Fibroblast of mammary gland (primary cell): ENCODE measurements at regions not wholly inside any gene's neighbourhood (a gene's known extent, or its start where the extent isn't known, plus 50 kb on each side); places are given as distances from the start of the nearest gene placed in this dataset.
A peak's percentile ranks its signal among the peaks of the same experiment; 100 is the strongest.

Experiments
- DNase-seq: peaks from one replicate; pipeline ENCODE4 v3.0.0-alpha.2; 2010; ENCODE audit warnings: low read depth
- H3K4me3 ChIP-seq: 2 replicates; pipeline ENCODE4 v1.5.1; 2011; ENCODE audit warnings: low read depth, mild to moderate bottlenecking, low read length, moderate library complexity; ENCODE audit not compliant: control insufficient read depth
- TF ChIP-seq, protein P1 (sequence below): conservative IDR thresholded peaks from 2 replicates; pipeline ENCODE4 v1.5.1; 2011; ENCODE audit warnings: low read depth, low read length, inconsistent platforms; ENCODE audit not compliant: control insufficient read depth, insufficient read depth

DNA sequence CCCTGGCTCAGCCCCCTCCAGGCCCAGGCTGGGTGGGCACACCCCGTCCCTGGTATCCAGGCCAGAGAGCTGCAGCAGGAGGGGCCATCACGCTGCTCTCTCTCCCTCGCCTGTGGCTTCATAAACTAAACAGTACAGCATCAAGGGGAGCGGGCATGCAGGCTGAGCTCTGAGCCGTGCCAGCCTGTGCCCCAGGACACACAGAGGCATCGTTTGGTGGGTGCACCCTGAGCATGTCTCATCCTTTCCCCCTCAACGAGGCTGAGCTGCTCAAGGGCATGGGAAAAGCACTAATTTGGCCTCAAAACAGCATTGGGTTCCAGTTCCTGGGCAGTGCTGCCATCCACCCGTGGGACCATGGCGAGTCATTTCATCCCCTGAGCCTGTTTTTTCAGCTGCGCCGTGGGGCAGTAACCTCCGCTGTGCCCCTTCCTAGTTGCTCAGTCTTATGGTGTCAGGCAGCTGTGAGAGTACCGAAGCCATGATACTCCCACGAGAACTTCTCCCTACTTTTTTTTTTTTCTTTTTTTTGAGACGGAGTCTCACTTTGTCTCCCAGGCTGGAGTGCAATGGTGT lies 79.6 kb downstream of the CPN2 start:
- no peak overlapping the region for H3K4me3 ChIP-seq
- peak; percentile 40 for DNase-seq
- TF ChIP-seq, protein P1, sequence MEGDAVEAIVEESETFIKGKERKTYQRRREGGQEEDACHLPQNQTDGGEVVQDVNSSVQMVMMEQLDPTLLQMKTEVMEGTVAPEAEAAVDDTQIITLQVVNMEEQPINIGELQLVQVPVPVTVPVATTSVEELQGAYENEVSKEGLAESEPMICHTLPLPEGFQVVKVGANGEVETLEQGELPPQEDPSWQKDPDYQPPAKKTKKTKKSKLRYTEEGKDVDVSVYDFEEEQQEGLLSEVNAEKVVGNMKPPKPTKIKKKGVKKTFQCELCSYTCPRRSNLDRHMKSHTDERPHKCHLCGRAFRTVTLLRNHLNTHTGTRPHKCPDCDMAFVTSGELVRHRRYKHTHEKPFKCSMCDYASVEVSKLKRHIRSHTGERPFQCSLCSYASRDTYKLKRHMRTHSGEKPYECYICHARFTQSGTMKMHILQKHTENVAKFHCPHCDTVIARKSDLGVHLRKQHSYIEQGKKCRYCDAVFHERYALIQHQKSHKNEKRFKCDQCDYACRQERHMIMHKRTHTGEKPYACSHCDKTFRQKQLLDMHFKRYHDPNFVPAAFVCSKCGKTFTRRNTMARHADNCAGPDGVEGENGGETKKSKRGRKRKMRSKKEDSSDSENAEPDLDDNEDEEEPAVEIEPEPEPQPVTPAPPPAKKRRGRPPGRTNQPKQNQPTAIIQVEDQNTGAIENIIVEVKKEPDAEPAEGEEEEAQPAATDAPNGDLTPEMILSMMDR, result no peak

DNA sequence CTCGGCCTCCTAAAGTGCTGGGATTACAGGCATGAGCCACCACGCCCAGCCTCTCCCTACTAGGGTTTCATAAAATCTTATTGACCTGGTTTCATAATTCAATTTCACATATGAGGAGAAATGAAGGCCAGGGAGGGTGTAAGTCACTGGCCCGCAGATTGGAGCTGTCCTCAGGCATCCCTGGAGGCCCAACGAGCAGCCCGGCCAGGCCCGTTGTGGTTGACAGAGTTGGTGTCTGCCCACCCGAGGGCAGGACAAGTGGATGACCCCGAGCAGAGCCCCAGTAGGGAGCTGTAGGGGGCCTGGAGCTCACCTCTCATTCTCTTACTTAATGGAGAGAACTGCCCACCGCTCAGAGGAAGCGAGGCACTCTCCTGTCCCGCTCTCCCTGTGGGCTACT lies 78.9 kb downstream of the CPN2 start:
- no peak for DNase-seq
- H3K4me3 ChIP-seq, result no peak overlapping the region
- TF ChIP-seq, protein P1, result no peak

DNA sequence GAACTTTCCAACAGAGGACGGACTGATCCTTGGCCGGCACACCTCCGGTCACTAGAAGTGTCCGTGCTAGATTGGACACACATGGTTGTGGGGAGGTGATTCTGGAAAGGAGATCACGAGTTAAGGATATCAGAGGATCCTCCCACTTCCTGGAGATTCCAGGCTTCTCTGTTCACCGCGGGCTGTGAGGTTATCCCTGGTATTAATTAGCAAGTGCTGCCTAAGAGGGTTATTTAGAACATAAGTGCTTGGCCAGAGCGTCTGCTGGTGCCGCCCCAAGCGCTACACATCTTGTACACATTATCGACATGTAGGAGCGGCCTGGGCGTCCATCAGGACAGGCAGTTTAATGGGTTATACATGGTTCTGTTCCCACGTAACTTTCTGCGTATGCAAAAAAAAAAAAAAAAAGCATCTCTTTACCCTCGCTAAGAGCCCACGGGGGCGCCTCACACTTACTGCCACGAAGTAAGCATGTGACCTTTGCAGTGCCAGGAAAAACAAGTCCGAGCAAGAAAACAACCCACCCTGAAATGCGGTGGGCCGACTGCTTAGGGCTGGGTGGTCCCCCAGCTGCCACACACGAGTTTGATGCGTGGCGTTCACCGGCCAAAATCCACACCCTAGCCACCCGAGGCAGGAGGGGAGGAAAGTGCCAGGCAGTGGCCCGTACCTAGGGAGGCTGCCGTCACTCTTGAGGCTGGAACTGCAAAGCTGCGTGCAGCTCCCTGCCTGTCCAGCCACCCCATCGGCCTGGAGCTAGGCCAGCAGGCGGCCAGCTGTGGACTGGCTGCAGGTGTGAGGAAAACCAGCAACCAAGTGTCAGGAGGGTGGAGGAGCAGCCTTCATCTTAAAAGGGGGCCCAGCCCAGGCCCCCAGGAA lies 78.0 kb downstream of the CPN2 start:
- DNase-seq, result peak; percentile 70
- no peak overlapping the region for H3K4me3 ChIP-seq
- TF ChIP-seq, protein P1, result no peak

DNA sequence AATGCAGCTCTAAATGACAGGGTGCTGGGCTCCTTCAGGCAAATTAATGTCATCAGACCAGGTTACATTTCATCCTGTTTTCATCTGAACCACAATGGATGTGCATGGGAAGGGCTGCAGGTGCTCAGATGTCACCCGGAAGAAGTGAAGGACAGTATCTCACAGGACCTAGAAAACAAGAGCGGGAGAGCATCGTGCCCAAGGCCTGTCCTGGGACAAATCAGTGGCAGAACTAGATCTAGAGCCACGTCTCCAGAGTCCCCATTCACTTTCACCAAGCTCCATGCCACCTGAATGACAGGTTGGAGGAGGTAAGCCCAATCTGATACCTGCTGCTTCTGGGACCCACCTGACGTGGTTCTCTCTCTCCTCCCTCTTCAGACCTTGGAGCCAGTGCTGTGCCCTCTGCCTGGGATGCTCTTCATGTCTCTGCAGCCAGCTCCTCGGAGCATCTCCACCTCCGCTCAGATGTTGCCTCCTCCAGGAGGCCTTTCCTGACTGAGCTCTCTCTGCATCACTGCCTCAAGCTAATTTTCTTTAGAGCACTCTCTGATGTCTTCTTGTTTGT lies 77.3 kb downstream of the CPN2 start:
- no peak for DNase-seq
- no peak overlapping the region for H3K4me3 ChIP-seq
- TF ChIP-seq, protein P1, result no peak

DNA sequence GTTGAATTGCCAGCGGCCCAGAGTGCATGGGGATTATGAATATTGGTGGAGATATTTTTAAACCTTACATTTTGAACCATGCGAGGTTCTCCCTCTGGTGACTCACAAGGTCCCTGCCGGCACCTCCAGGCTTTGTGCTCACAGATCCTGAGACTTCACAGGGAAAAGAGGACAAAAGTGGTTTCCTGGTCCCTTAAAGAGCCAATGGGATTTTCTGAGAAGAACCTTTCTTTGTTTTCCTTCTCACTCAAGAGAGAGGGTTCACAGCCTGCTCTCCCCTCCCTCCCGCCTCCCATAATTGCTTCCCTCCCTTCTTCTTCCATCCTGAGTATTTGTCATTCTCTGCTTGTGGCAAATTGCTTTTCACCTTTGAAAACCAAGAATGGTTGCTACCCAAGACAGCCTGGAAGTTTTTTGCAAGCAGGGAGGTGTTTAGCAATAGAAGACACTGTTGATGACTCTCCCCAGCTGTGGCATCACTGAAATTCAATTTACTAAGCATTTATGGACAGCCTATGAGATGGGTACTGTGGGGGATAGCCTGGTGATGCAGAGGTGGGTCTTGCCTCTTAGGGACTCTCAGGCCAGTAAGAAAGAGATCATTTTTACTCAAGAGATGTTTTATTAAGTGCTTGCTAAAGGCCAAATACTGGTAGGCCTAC lies 76.6 kb downstream of the CPN2 start:
- peak; percentile 30 for DNase-seq
- TF ChIP-seq, protein P1, result no peak
- no peak overlapping the region for H3K4me3 ChIP-seq

DNA sequence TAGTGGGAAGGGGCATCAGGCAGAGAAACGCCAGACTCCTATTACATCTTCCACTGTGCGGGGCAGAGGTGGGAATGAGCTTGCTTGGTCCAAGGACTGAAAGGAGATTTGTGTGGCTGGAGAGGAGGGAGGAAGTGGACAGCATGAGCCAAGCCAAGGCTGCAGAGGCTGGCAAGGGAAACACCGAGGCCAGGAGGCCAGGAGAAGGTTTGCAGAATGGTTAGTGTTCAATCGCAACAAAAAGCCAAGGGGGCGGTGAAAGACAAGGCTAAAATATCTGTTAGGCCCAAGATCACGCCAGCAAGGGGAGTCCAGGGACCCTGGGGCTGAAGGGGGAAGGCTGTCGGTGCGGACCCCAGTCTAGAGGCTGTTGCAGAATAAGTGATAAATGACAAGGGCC lies 75.8 kb downstream of the CPN2 start:
- TF ChIP-seq, protein P1, result no peak
- no peak for DNase-seq
- H3K4me3 ChIP-seq, result no peak overlapping the region
